Thyroid gland (tissue), 4 donors: ENCODE measurements at regions not wholly inside any gene's neighbourhood (a gene's known extent, or its start where the extent isn't known, plus 50 kb on each side); places are given as distances from the start of the nearest gene placed in this dataset.
"Not testable (repeated sequence)": the region's sequence is repeated elsewhere in the genome, so short reads cannot be mapped to it uniquely, and the experiment has no call there.

Experiments
- POLR2A ChIP-seq, 2 donors: fragments of 450-650 bp; IDR thresholded peaks; one replicate each; pipeline ENCODE4 v1.6.1; 2017; ENCODE audit warnings: antibody characterized with exemption in 2 of 2, mild to moderate bottlenecking in 2 of 2, moderate library complexity in 1 of 2
- TF ChIP-seq, protein P1 (sequence below), 6 experiments: fragments of 200-600 bp in 3 of 6; fragments of 450-650 bp in 3 of 6; sonication (generic) in 3 of 6; IDR thresholded peaks; one replicate each; pipeline ENCODE4 v1.5.1; 2016 to 2019; ENCODE audit warnings: antibody characterized with exemption in 6 of 6, mild to moderate bottlenecking in 2 of 6, inconsistent platforms in 1 of 6, moderate library complexity in 1 of 6

DNA sequence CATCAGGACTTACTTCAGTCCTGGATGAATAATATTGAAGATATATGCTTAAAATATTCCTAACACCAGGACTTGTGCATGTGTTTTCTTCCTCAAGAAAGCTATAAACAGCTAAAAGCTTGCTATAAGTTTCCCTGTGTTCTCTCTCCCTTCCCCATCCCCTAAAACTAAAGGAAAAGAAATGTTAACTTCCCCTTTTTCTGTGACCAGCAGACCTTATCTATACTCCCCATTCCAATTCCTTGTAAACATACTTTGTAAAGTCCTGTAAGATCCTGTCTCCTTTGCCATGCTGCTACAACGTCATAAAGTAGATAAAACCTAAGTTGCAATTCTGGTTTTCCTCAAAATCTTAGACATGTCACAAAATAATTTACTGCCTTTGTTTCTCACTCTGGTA lies 517.8 kb upstream of the CDH10 start:
- TF ChIP-seq, protein P1, sequence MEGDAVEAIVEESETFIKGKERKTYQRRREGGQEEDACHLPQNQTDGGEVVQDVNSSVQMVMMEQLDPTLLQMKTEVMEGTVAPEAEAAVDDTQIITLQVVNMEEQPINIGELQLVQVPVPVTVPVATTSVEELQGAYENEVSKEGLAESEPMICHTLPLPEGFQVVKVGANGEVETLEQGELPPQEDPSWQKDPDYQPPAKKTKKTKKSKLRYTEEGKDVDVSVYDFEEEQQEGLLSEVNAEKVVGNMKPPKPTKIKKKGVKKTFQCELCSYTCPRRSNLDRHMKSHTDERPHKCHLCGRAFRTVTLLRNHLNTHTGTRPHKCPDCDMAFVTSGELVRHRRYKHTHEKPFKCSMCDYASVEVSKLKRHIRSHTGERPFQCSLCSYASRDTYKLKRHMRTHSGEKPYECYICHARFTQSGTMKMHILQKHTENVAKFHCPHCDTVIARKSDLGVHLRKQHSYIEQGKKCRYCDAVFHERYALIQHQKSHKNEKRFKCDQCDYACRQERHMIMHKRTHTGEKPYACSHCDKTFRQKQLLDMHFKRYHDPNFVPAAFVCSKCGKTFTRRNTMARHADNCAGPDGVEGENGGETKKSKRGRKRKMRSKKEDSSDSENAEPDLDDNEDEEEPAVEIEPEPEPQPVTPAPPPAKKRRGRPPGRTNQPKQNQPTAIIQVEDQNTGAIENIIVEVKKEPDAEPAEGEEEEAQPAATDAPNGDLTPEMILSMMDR (IDR thresholded peaks at IDR 0.05) = not testable (repeated sequence)
- TF ChIP-seq POLR2A (IDR thresholded peaks at IDR 0.05) = not testable (repeated sequence)
